Bronchial epithelial cell (primary cell): ENCODE measurements at regions not wholly inside any gene's neighbourhood (a gene's known extent, or its start where the extent isn't known, plus 50 kb on each side); places are given as distances from the start of the nearest gene placed in this dataset.

Source experiments
- DNase-seq: peaks from one replicate; pipeline ENCODE4 v3.0.0-alpha.2; 2010; ENCODE audit warnings: low read depth
- FAIRE-seq: peaks from 2 replicates; lab custom pipeline; 2011; peaks lifted over from hg19 to GRCh38; lab: Jason Lieb, UNC
- H3K27me3 ChIP-seq: 2 replicates; pipeline ENCODE4 v1.5.1; 2011; ENCODE audit warnings: low read length; ENCODE audit not compliant: control insufficient read depth, insufficient read depth
- H3K36me3 ChIP-seq: 2 replicates; pipeline ENCODE4 v1.5.1; 2011; ENCODE audit warnings: low read length; ENCODE audit not compliant: control insufficient read depth, insufficient read depth
- H3K4me3 ChIP-seq: 2 replicates; pipeline ENCODE4 v1.5.1; 2011; ENCODE audit warnings: mild to moderate bottlenecking, low read depth, low read length, control low read depth
- CTCF ChIP-seq: IDR thresholded peaks from 2 replicates; pipeline ENCODE4 v1.5.1; 2011; ENCODE audit warnings: mild to moderate bottlenecking, moderate library complexity, low read length, control low read depth, inconsistent platforms; ENCODE audit not compliant: insufficient read depth, severe bottlenecking

GRCh38 chr5:124662181-124662781, 84.2 kb downstream of the ZNF608 start:
- no peaks in the 10 kb centered on the region for H3K27me3 ChIP-seq
- peak; percentile 59 for DNase-seq
- no peak for FAIRE-seq
- no peak for TF ChIP-seq CTCF
- H3K36me3 ChIP-seq = no peaks in the 10 kb centered on the region
- H3K4me3 ChIP-seq = no peak overlapping the region

- no peak for TF ChIP-seq CTCF
- Histone ChIP-seq H3K27me3 (no peaks in the 10 kb centered on the region), H3K4me3 (no peak overlapping the region), H3K36me3 (no peaks in the 10 kb centered on the region)
- DNase-seq = peak; percentile 90
- no peak for FAIRE-seq
These were observed 84.9 kb downstream of the ZNF608 start for GRCh38 chr5:124661317-124662141.

GRCh38 chr5:124660229-124661093, 86.0 kb downstream of the ZNF608 start:
- Histone ChIP-seq H3K27me3 (no peaks in the 10 kb centered on the region), H3K36me3 (no peaks in the 10 kb centered on the region), H3K4me3 (no peak overlapping the region)
- no peak for TF ChIP-seq CTCF
- FAIRE-seq (no peak), DNase-seq (peak; percentile 74)

DNA sequence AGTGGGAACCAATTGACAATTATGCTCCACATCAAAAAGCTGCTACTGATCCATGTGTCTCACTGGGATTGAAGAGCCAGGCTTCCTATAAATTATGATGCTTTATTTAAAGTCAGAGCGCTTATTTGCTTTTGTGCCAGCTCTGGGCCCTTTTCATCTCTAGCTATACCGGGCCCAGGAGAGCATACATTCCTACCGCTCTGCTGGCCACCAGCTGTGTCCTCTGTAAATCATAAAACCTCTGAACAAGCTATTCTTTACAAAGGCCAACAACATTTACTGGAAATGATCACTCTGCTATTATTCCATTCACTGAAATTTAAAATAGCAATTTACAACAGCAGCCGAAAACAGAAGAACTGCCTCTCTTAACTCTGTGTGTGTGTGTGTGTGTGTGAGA, 86.6 kb downstream of the ZNF608 start:
- no peaks in the 10 kb centered on the region for H3K27me3 ChIP-seq
- TF ChIP-seq CTCF = no peak
- DNase-seq (no peak), FAIRE-seq (no peak)
- H3K4me3 ChIP-seq = no peak overlapping the region
- H3K36me3 ChIP-seq = no peaks in the 10 kb centered on the region

GRCh38 chr5:124658867-124659557, 87.4 kb downstream of the ZNF608 start:
- Histone ChIP-seq H3K4me3 (no peak overlapping the region), H3K27me3 (no peaks in the 10 kb centered on the region), H3K36me3 (no peaks in the 10 kb centered on the region)
- TF ChIP-seq CTCF = no peak
- FAIRE-seq (no peak), DNase-seq (no peak)
